ENCODE measurements at regions not wholly inside any gene's neighbourhood (a gene's known extent, or its start where the extent isn't known, plus 50 kb on each side); places are given as distances from the start of the nearest gene placed in this dataset.

DNA sequence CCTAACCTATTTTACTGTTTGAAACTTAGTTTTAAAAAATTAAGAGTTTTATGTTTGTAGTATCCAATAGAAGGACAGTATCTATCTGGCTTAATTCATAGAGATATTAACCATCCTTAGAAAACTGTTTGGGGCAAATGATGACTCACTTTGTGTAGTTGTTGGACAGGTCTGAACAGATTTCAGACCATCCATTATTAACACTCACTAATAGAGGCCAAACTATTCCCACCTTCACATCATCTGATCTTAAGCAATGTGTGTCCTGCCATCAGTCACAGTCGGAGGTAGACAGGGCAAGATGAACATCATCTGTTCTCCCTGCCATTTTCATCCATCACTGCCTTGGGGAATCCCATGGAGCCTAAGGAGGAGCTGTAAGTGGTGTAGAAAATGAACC, 164.6 kb upstream of the DCC start:
- H3K4me1 ChIP-seq (ENCODE audit: insufficient read depth, low read length) = no peaks in the 10 kb centered on the region
- H4K20me1 ChIP-seq (ENCODE audit: insufficient read depth, low read length) = no peaks in the 10 kb centered on the region
- H3K79me2 ChIP-seq (ENCODE audit: insufficient read depth, low read length) = no peaks in the 10 kb centered on the region
- H3K9me3 ChIP-seq (ENCODE audit: low read length) = peaks cover 12% of the 10 kb centered on the region
- TF ChIP-seq ZNF781 (CRISPR knock-in tag; IDR thresholded peaks at IDR 0.05; ENCODE audit: borderline replicate concordance, not compliant biosample characterization) (no peak), NBN (conservative IDR thresholded peaks at IDR 0.05) (no peak), ZNF232 (CRISPR knock-in tag; IDR thresholded peaks at IDR 0.05; ENCODE audit: borderline replicate concordance) (no peak), PPARG (CRISPR knock-in tag; conservative IDR thresholded peaks at IDR 0.05) (no peak), PRPF4 (IDR thresholded peaks at IDR 0.05; ENCODE audit: low read depth, low read length, poor library complexity, severe bottlenecking) (no peak), KLF16 (CRISPR knock-in tag; IDR thresholded peaks at IDR 0.05) (no peak), NONO (IDR thresholded peaks at IDR 0.05) (no peak), NONO (CRISPR knock-in tag; conservative IDR thresholded peaks at IDR 0.05) (no peak), SP140L (CRISPR knock-in tag; IDR thresholded peaks at IDR 0.05; ENCODE audit: borderline replicate concordance) (no peak)
- 0% methylated on average over 1 of the region's 1 CpG for WGBS (ENCODE audit: low lambda C conversion rate)
- no peak overlapping the region for H3K4me2 ChIP-seq (ENCODE audit: low read depth, low read length)
- H2AFZ ChIP-seq (ENCODE audit: low read length) = no peak overlapping the region
- DNase-seq (ENCODE audit: low spot score) (no peak), ATAC-seq (no peak), FAIRE-seq (no peak)
- H3K27ac ChIP-seq (ENCODE audit: extremely low read length, insufficient read depth, low read length) = no peak overlapping the region
- in situ Hi-C loops (cut with HindIII; ENCODE audit: extremely low pct_ligation_motif_present, low pct_unique_long_range_greater_than_20kb) = no loop called here
- POLR2A ChIA-PET = no interaction called here
- H3K4me3 ChIP-seq (replicated peaks in 1 of 3; ENCODE audit: insufficient read depth in 1 of 3, low read depth in 2 of 3, low read length in 3 of 3) = no peak overlapping the region
- intact Hi-C loops (cut with micrococcal nuclease; ENCODE audit: unreplicated experiment) = no loop called here
- CTCF ChIA-PET (ENCODE audit: low intra/inter-chr PET ratio, low total read pairs) = no interaction called here
- no peak overlapping the region for H3K9ac ChIP-seq (ENCODE audit: insufficient read depth, low read depth, low read length)
- H3K27me3 ChIP-seq (ENCODE audit: control insufficient read depth in 1 of 2, insufficient read depth in 2 of 2, low read length in 2 of 2) = no peaks in the 10 kb centered on the region
- no peaks in the 10 kb centered on the region for H3K36me3 ChIP-seq (replicated peaks in 1 of 2; ENCODE audit: control insufficient read depth in 1 of 2, insufficient read depth in 2 of 2, low read length in 2 of 2)
- BruUV-seq (replicated peaks) = no TSS peak

DNA sequence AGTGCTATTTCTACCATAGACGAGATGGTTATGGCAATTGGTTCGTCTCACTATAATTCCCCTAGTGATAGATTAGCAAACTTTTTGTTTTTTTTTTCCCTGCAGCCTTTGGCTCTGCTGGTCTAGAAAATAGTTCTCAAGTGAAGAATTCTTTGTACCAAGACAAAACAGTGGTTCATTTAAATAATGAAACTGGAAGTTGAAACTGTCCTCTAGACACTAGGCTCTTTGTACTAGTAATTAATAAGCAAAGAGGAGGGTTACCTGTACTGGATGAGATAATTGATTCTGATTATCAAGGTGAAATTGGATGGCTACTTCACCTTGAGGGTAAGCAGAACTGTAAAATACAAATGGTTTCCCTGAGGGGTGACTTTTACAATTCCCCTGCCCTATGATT, 156.9 kb upstream of the DCC start:
- in situ Hi-C loops (cut with HindIII; ENCODE audit: extremely low pct_ligation_motif_present, low pct_unique_long_range_greater_than_20kb) (no loop called here), intact Hi-C loops (cut with micrococcal nuclease; ENCODE audit: unreplicated experiment) (no loop called here)
- Histone ChIP-seq H3K4me2 (ENCODE audit: low read depth, low read length) (no peak overlapping the region), H3K4me3 (replicated peaks in 1 of 3; ENCODE audit: insufficient read depth in 1 of 3, low read depth in 2 of 3, low read length in 3 of 3) (no peak overlapping the region), H2AFZ (ENCODE audit: low read length) (peak overlapping the region; percentile 5), H3K9ac (ENCODE audit: insufficient read depth, low read depth, low read length) (no peak overlapping the region), H4K20me1 (ENCODE audit: insufficient read depth, low read length) (no peaks in the 10 kb centered on the region), H3K36me3 (replicated peaks in 1 of 2; ENCODE audit: control insufficient read depth in 1 of 2, insufficient read depth in 2 of 2, low read length in 2 of 2) (no peaks in the 10 kb centered on the region), H3K4me1 (ENCODE audit: insufficient read depth, low read length) (no peaks in the 10 kb centered on the region), H3K79me2 (ENCODE audit: insufficient read depth, low read length) (no peaks in the 10 kb centered on the region), H3K27ac (ENCODE audit: extremely low read length, insufficient read depth, low read length) (no peak overlapping the region), H3K27me3 (ENCODE audit: control insufficient read depth in 1 of 2, insufficient read depth in 2 of 2, low read length in 2 of 2) (no peaks in the 10 kb centered on the region), H3K9me3 (ENCODE audit: low read length) (peaks cover 50% of the 10 kb centered on the region)
- CTCF ChIA-PET (ENCODE audit: low intra/inter-chr PET ratio, low total read pairs) = no interaction called here
- WGBS (ENCODE audit: low lambda C conversion rate) = 0% methylated on average over 2 of the region's 2 CpGs
- FAIRE-seq = no peak
- DNase-seq (ENCODE audit: low spot score) = no peak
- no peak for ATAC-seq
- POLR2A ChIA-PET = no interaction called here
- no TSS peak for BruUV-seq (replicated peaks)
- no peak for TF ChIP-seq SMAD3 (CRISPR knock-in tag; IDR thresholded peaks at IDR 0.05)
- TF ChIP-seq, protein P1, sequence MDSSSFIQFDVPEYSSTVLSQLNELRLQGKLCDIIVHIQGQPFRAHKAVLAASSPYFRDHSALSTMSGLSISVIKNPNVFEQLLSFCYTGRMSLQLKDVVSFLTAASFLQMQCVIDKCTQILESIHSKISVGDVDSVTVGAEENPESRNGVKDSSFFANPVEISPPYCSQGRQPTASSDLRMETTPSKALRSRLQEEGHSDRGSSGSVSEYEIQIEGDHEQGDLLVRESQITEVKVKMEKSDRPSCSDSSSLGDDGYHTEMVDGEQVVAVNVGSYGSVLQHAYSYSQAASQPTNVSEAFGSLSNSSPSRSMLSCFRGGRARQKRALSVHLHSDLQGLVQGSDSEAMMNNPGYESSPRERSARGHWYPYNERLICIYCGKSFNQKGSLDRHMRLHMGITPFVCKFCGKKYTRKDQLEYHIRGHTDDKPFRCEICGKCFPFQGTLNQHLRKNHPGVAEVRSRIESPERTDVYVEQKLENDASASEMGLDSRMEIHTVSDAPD (CRISPR knock-in tag; IDR thresholded peaks at IDR 0.05) = no peak
- TF ChIP-seq, protein P2, sequence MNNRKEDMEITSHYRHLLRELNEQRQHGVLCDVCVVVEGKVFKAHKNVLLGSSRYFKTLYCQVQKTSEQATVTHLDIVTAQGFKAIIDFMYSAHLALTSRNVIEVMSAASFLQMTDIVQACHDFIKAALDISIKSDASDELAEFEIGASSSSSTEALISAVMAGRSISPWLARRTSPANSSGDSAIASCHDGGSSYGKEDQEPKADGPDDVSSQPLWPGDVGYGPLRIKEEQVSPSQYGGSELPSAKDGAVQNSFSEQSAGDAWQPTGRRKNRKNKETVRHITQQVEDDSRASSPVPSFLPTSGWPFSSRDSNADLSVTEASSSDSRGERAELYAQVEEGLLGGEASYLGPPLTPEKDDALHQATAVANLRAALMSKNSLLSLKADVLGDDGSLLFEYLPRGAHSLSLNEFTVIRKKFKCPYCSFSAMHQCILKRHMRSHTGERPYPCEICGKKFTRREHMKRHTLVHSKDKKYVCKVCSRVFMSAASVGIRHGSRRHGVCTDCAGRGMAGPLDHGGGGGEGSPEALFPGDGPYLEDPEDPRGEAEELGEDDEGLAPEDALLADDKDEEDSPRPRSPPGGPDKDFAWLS (CRISPR knock-in tag; IDR thresholded peaks at IDR 0.05; ENCODE audit: borderline replicate concordance) = no peak
- no peak for TF ChIP-seq ATF7 (IDR thresholded peaks at IDR 0.05)
- TF ChIP-seq ATF7 (CRISPR knock-in tag; IDR thresholded peaks at IDR 0.05) = no peak
- TF ChIP-seq ZNF615 (CRISPR knock-in tag; IDR thresholded peaks at IDR 0.05; ENCODE audit: borderline replicate concordance) = no peak
- TF ChIP-seq, protein P3, sequence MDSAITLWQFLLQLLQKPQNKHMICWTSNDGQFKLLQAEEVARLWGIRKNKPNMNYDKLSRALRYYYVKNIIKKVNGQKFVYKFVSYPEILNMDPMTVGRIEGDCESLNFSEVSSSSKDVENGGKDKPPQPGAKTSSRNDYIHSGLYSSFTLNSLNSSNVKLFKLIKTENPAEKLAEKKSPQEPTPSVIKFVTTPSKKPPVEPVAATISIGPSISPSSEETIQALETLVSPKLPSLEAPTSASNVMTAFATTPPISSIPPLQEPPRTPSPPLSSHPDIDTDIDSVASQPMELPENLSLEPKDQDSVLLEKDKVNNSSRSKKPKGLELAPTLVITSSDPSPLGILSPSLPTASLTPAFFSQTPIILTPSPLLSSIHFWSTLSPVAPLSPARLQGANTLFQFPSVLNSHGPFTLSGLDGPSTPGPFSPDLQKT (CRISPR knock-in tag; IDR thresholded peaks at IDR 0.05; ENCODE audit: borderline replicate concordance) = no peak
- no peak for TF ChIP-seq ZBTB7A (CRISPR knock-in tag; IDR thresholded peaks at IDR 0.05)
- TF ChIP-seq ZNF3 (CRISPR knock-in tag; IDR thresholded peaks at IDR 0.05) = no peak

Measured in HepG2 (cell line).